NB4 (cell line): ENCODE measurements at regions not wholly inside any gene's neighbourhood (a gene's known extent, or its start where the extent isn't known, plus 50 kb on each side); places are given as distances from the start of the nearest gene placed in this dataset.

Experiments
- POLR2A ChIP-seq: IDR thresholded peaks from 2 replicates; pipeline ENCODE4 v1.6.1; 2011; ENCODE audit warnings: mild to moderate bottlenecking; ENCODE audit not compliant: insufficient read length; ENCODE audit errors: extremely low read depth
- TF ChIP-seq, protein P1 (sequence below): IDR thresholded peaks from one replicate; pipeline ENCODE4 v1.5.1; 2012; ENCODE audit warnings: low read depth, low read length

GRCh38 chr11:116507849-116508695 lies 264.7 kb downstream of the BUD13 start:
- TF ChIP-seq, protein P1, sequence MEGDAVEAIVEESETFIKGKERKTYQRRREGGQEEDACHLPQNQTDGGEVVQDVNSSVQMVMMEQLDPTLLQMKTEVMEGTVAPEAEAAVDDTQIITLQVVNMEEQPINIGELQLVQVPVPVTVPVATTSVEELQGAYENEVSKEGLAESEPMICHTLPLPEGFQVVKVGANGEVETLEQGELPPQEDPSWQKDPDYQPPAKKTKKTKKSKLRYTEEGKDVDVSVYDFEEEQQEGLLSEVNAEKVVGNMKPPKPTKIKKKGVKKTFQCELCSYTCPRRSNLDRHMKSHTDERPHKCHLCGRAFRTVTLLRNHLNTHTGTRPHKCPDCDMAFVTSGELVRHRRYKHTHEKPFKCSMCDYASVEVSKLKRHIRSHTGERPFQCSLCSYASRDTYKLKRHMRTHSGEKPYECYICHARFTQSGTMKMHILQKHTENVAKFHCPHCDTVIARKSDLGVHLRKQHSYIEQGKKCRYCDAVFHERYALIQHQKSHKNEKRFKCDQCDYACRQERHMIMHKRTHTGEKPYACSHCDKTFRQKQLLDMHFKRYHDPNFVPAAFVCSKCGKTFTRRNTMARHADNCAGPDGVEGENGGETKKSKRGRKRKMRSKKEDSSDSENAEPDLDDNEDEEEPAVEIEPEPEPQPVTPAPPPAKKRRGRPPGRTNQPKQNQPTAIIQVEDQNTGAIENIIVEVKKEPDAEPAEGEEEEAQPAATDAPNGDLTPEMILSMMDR, result no peak
- TF ChIP-seq POLR2A, result no peak
